ENCODE measurements at regions not wholly inside any gene's neighbourhood (a gene's known extent, or its start where the extent isn't known, plus 50 kb on each side); places are given as distances from the start of the nearest gene placed in this dataset.

DNA sequence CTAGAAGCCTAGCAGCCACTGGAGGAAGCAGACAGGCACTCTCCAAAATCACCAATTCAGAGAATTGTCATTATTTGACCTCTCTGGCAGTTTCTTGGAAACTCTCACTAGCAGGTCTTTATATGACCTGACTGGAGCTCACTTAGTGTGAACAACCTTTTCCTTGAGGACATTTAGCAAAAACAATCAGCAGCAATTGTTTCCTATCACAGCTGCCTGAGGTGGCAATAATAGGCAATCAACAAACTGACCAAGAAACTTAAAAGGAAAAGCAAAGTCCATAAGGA lies 162.4 kb upstream of the STT3B start:
- TF ChIP-seq CTCF (IDR thresholded peaks at IDR 0.05) (no peak), EP300 (IDR thresholded peaks at IDR 0.05) (no peak)
